Keratinocyte (primary cell): ENCODE measurements at regions not wholly inside any gene's neighbourhood (a gene's known extent, or its start where the extent isn't known, plus 50 kb on each side); places are given as distances from the start of the nearest gene placed in this dataset.

Experiments
- EZH2 ChIP-seq: IDR thresholded peaks from one replicate; pipeline ENCODE4 v1.6.1; 2012; ENCODE audit warnings: inconsistent platforms, mild to moderate bottlenecking, low read length, moderate library complexity
- TF ChIP-seq, protein P1 (sequence below), 3 experiments: IDR thresholded peaks in 1 of 3; conservative IDR thresholded peaks in 1 of 3; optimal IDR thresholded peaks in 1 of 3; 2 replicates in 2 of 3; 3 replicates in 1 of 3; pipeline versions ENCODE3 to v1.5.1; 2011; ENCODE audit warnings: low read length in 3 of 3, mild to moderate bottlenecking in 3 of 3, moderate library complexity in 2 of 3, control low read depth in 1 of 3, inconsistent platforms in 1 of 3; ENCODE audit not compliant: insufficient read depth in 2 of 3; ENCODE audit errors: extremely low read depth in 1 of 3

DNA sequence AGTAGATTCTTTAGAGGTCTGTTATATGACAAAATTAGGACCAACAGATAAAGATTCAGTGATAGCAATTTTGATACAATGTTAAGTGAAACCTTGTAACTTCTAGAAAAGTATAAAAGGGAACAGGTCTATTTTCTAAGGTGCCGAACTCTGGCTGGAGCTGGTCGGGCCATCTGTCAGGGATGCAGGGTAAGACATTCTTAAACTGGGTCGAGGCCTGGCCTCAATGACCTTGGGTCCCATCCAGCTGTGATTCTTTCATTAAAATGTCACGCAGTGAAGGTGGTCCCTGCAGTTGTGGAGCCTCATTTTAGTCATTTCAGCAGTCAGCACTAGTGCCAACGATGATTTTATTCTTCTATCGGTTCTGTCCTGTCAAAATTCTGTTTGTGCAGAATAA lies 271.9 kb upstream of the SPRY2 start:
- TF ChIP-seq, protein P1, sequence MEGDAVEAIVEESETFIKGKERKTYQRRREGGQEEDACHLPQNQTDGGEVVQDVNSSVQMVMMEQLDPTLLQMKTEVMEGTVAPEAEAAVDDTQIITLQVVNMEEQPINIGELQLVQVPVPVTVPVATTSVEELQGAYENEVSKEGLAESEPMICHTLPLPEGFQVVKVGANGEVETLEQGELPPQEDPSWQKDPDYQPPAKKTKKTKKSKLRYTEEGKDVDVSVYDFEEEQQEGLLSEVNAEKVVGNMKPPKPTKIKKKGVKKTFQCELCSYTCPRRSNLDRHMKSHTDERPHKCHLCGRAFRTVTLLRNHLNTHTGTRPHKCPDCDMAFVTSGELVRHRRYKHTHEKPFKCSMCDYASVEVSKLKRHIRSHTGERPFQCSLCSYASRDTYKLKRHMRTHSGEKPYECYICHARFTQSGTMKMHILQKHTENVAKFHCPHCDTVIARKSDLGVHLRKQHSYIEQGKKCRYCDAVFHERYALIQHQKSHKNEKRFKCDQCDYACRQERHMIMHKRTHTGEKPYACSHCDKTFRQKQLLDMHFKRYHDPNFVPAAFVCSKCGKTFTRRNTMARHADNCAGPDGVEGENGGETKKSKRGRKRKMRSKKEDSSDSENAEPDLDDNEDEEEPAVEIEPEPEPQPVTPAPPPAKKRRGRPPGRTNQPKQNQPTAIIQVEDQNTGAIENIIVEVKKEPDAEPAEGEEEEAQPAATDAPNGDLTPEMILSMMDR (optimal IDR thresholded peaks at IDR 0.05 in 1 of 3, IDR thresholded peaks at IDR 0.05 in 1 of 3, conservative IDR thresholded peaks at IDR 0.05 in 1 of 3; ENCODE audit: extremely low read depth in 1 of 3, insufficient read depth in 2 of 3, low read length in 3 of 3) = no peak
- TF ChIP-seq EZH2 = no peak
